ENCODE measurements at regions not wholly inside any gene's neighbourhood (a gene's known extent, or its start where the extent isn't known, plus 50 kb on each side); places are given as distances from the start of the nearest gene placed in this dataset.
"Not testable (repeated sequence)": the region's sequence is repeated elsewhere in the genome, so short reads cannot be mapped to it uniquely, and the experiment has no call there.

- H3K36me3 ChIP-seq; DNase-seq; H3K27me3 ChIP-seq; H3K27ac ChIP-seq; H3K9me3 ChIP-seq; H3K4me3 ChIP-seq; H3K9ac ChIP-seq (ENCODE audit: low read depth in 2 of 2, low read length in 2 of 2); intact Hi-C loops (cut with DNase I); H3K4me1 ChIP-seq: not testable (repeated sequence)
Measured at GRCh38 chr2:91466780-91467363, 2775.4 kb downstream of the RPIA start.

DNA sequence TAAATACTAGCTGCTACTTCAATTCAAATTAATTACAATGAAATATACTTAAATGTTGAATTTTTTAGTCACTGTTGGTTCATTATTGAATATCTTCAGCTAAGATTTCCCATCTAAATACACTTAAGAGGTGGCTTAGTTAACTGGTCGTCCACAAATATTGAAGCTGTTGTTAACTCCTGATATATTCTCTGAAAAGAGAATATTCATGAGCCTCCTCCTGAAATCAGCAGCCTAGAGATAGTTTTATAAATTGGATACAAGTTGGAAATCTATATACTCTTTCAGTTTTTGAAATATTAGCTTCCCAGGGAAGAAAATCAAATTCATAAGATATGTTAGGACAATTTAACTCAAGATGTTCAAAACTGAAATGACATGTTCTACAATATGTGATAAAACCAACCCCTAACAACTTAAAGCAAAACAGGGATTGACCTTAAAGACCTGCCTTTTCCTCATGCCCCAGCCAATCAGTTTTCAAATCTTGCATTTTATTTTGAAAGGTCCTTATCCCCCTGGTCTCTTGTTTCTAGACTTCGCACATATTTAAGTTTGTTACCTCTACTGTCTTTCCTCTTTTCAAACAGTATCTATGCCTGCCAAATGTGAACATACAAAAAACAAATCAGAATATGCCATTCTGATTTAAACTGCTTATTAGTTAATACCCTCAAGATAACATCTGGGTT lies 2784.9 kb downstream of the RPIA start:
- intact Hi-C loops (cut with DNase I); H3K9me3 ChIP-seq; H3K4me1 ChIP-seq; H3K27ac ChIP-seq; H3K9ac ChIP-seq (ENCODE audit: low read depth in 2 of 2, low read length in 2 of 2); H3K36me3 ChIP-seq; DNase-seq; H3K4me3 ChIP-seq: not testable (repeated sequence)
- H3K27me3 ChIP-seq = peaks cover 23% of the 10 kb centered on the region

DNA sequence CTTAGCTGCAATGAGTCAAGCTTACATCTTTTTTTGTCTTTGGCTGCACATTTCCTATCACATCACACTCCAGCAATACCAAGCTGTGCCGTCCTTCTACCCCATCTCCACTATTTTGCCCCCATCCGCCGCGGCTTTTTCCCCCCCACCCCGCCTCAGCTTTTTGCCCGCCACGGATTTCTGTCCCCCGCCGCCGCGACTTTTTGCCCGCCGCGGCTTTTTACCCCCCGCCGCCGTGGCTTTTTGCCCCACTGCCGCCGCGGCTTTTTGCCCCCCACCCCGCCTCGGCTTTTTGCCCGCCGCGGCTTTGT lies 2785.4 kb downstream of the RPIA start:
- DNase-seq, H3K36me3 ChIP-seq: not testable (repeated sequence)
- H3K27me3 ChIP-seq = peaks cover 23% of the 10 kb centered on the region

DNA sequence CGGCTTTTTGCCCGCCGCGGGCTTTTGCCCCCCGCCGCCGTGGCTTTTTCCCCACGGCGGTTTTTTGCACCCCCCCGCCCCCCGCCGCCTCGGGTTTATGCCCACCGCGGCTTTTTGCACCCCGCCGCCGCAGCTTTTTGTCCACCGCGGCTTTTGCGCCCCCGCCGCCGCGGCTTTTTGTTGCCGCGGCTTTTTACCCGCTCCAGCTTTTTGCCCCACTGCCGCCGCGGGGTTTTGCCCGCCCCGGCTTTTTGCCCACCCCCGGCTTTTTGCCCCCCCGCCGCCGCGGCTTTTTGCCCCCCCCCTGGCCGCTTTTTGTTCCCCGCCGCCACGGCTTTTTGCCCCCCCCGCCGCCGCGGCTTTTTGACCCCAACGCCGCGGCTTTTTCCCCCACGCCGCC lies 2785.8 kb downstream of the RPIA start:
- H3K4me1 ChIP-seq; H3K9me3 ChIP-seq; H3K27ac ChIP-seq; H3K36me3 ChIP-seq; DNase-seq; intact Hi-C loops (cut with DNase I); H3K9ac ChIP-seq (ENCODE audit: low read depth in 2 of 2, low read length in 2 of 2): not testable (repeated sequence)
- Histone ChIP-seq H3K4me3 (peak overlapping the region; percentile 33), H3K27me3 (peaks cover 23% of the 10 kb centered on the region)

More for the DNA sequence above, 2785.4 kb downstream of the RPIA start:
- intact Hi-C loops (cut with DNase I); H3K4me3 ChIP-seq; H3K9me3 ChIP-seq; H3K4me1 ChIP-seq; H3K27ac ChIP-seq; H3K9ac ChIP-seq (ENCODE audit: low read depth in 2 of 2, low read length in 2 of 2): not testable (repeated sequence)

DNA sequence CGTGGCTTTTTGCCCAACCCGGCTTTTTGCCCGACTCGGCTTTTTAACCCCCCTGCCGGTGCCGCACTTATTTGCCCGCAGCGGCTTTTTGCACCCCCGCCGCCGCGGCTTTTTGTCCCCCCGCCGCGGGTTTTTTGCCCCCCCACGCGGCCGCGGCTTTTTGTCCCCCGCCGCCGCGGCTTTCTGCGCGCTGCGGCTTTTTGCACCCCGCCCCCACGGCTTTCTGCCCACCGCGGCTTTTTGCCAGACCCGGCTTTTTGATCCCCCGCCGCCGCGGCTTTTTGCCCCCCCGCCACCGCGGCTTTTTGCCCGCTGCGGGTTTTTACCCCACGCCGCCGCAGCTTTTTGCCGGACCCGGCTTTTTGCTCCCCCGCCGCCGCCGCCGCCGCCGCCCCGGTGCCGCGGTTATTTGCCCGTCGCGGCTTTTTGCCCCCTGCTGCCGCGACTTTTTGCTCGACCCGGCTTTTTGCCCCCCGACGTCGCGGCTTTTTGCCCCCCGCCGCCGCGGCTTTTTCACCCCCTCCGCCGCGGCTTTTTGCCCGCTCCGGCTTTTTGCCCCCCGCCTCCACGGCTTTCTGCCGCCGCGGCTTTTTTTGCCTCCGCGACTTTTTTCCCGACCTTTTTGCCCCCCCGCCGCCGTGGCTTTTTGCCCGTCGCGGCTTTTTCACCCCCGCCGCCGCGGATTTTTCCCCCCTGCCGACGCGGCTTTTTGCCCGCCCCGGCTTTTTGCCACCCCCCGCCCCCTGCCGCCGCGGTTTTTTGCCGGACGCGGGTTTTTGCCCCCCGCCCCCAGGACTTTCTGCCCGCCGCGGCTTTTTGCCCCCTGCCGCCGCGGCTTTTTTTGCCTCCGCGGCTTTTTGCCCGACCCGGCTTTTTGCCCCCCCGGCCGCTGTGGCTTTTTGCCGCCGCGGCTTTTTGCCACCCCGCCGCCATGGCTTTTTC lies 2786.5 kb downstream of the RPIA start:
- Histone ChIP-seq H3K27me3 (peaks cover 23% of the 10 kb centered on the region), H3K4me3 (peak overlapping the region; percentile 33), H3K9me3 (no peaks in the 10 kb centered on the region), H3K4me1 (peaks cover 4% of the 10 kb centered on the region), H3K9ac (ENCODE audit: low read depth in 2 of 2, low read length in 2 of 2) (no peak overlapping the region), H3K36me3 (no peaks in the 10 kb centered on the region), H3K27ac (no peak overlapping the region)
- intact Hi-C loops (cut with DNase I) = no loop called here
- TF ChIP-seq CTCF (IDR thresholded peaks at IDR 0.05) = no peak
- no peak for DNase-seq

- H3K9ac ChIP-seq (ENCODE audit: low read depth in 2 of 2, low read length in 2 of 2); H3K4me3 ChIP-seq; H3K36me3 ChIP-seq; intact Hi-C loops (cut with DNase I); H3K4me1 ChIP-seq; H3K27ac ChIP-seq; H3K9me3 ChIP-seq; DNase-seq: not testable (repeated sequence)
- peaks cover 23% of the 10 kb centered on the region for H3K27me3 ChIP-seq
Measured at GRCh38 chr2:91478851-91479718, 2787.6 kb downstream of the RPIA start.

- H3K27ac ChIP-seq; H3K4me1 ChIP-seq; H3K36me3 ChIP-seq; H3K27me3 ChIP-seq; intact Hi-C loops (cut with DNase I); DNase-seq; H3K4me3 ChIP-seq; H3K9me3 ChIP-seq; H3K9ac ChIP-seq (ENCODE audit: low read depth in 2 of 2, low read length in 2 of 2): not testable (repeated sequence)
Measured at GRCh38 chr2:91485226-91485625, 2793.8 kb downstream of the RPIA start.

- DNase-seq; H3K9ac ChIP-seq (ENCODE audit: low read depth in 2 of 2, low read length in 2 of 2); H3K36me3 ChIP-seq; H3K27me3 ChIP-seq; H3K9me3 ChIP-seq; H3K27ac ChIP-seq; H3K4me3 ChIP-seq; intact Hi-C loops (cut with DNase I); H3K4me1 ChIP-seq: not testable (repeated sequence)
Measured at GRCh38 chr2:91497129-91498064, 2805.9 kb downstream of the RPIA start.

DNA sequence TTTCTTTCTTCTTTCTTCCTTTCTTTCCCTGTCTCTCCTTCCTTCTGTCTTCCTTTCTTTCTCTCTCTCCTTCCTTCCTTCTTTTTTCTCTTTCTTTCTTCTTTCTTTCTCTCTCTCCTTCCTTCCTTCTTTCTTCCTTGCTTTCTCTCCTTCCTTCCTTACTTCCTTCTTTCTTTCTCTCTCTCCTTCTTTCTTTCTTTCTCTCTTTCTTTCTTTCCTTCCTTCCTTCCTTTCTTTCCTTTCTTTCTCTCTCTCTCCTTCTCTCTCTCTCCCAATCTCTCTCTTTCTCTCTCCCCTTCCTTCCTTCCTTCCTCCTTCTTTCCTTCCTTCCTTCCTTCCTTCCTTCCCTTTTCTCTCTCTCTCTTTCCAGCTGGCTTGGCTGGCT lies 2806.6 kb downstream of the RPIA start:
- H3K27me3 ChIP-seq; H3K4me3 ChIP-seq; DNase-seq; H3K27ac ChIP-seq; intact Hi-C loops (cut with DNase I); H3K9ac ChIP-seq (ENCODE audit: low read depth in 2 of 2, low read length in 2 of 2); H3K9me3 ChIP-seq; H3K4me1 ChIP-seq; H3K36me3 ChIP-seq: not testable (repeated sequence)

DNA sequence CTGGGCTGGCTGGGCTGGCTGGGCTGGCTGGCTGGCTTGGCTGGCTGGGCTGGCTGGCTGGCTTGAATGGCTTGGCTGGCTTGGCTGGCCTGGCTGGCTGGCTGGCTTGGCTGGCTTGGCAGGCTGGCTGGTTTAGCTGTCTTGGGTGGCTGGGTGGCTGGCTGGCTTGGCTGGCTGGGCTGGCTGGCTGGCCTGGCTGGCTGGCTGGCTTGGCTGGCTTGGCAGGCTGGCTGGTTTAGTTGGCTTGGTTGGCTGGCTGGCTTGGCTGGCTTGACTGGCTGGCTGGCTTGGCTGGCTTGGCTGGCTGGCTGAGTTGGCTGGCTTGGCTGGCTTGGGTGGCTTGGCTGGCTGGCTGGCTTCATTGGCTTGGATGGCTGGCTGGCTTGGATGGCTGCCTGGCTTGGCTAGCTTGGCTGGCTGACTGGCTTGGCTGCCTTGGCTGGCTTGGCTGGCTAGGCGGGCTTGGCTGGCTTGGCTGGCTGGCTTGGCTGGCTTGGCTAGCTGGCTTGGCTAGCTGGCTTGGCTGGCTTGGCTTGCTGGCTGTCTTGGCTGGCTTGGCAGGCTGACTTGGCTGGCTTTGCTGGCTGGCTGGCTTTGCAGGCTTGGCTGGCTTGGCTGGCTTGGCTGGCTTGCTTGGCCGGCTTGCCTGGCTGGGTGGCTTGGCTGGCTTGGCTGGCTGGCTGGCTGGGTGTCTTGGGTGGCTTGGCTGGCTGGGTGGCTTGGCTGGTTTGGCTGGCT lies 2807.2 kb downstream of the RPIA start:
- H3K4me3 ChIP-seq; H3K27ac ChIP-seq; H3K36me3 ChIP-seq; H3K9me3 ChIP-seq; H3K27me3 ChIP-seq; intact Hi-C loops (cut with DNase I); H3K4me1 ChIP-seq; DNase-seq; H3K9ac ChIP-seq (ENCODE audit: low read depth in 2 of 2, low read length in 2 of 2): not testable (repeated sequence)
